SK-N-SH treated with all-trans-retinoic acid at 6 μM for 48 hours (cell line): ENCODE measurements at regions not wholly inside any gene's neighbourhood (a gene's known extent, or its start where the extent isn't known, plus 50 kb on each side); places are given as distances from the start of the nearest gene placed in this dataset.

Experiments
- ATAC-seq: fragments of 200-7000 bp; cut with Tn5 transposase; 3 replicates; pipeline ENCODE4 v1.9.1; 2020; ENCODE audit warnings: mild to moderate bottlenecking, moderate library complexity
- ARNTL ChIP-seq: fragments of 450-650 bp; formaldehyde crosslinking; IDR thresholded peaks from 2 replicates; pipeline ENCODE4 v1.5.0; 2020; ENCODE audit warnings: low read depth, mild to moderate bottlenecking, moderate library complexity, borderline replicate concordance
- BACH2 ChIP-seq: fragments of 250-450 bp; sonication (Bioruptor Pico); IDR thresholded peaks from 2 replicates; pipeline ENCODE4 v1.9.0; 2021; ENCODE audit warnings: mild to moderate bottlenecking, borderline replicate concordance
- CREB5 ChIP-seq: fragments of 250-450 bp; sonication (Bioruptor Pico); IDR thresholded peaks from 2 replicates; pipeline ENCODE4 v1.5.1; 2020; ENCODE audit warnings: low read depth, mild to moderate bottlenecking, moderate library complexity
- CSDC2 ChIP-seq: fragments of 250-450 bp; sonication (Bioruptor Pico); IDR thresholded peaks from 2 replicates; pipeline ENCODE4 v1.5.0; 2020; ENCODE audit warnings: mild to moderate bottlenecking, moderate library complexity
- ESRRG ChIP-seq: fragments of 250-450 bp; sonication (Bioruptor Pico); IDR thresholded peaks from 2 replicates; pipeline ENCODE4 v1.6.1; 2021; ENCODE audit warnings: mild to moderate bottlenecking
- ISL1 ChIP-seq: fragments of 250-450 bp; sonication (Bioruptor Pico); IDR thresholded peaks from 2 replicates; pipeline ENCODE4 v2.1.2; 2022; ENCODE audit warnings: mild to moderate bottlenecking, moderate library complexity
- OSR1 ChIP-seq: fragments of 250-450 bp; sonication (Bioruptor Pico); IDR thresholded peaks from 2 replicates; pipeline ENCODE4 v1.8.0; 2022; ENCODE audit warnings: moderate library complexity, mild to moderate bottlenecking, inconsistent platforms
- PPARA ChIP-seq: fragments of 250-450 bp; sonication (Bioruptor Pico); IDR thresholded peaks from 2 replicates; pipeline ENCODE4 v1.5.0; 2020; ENCODE audit warnings: mild to moderate bottlenecking, borderline replicate concordance
- RARB ChIP-seq: fragments of 250-450 bp; sonication (Bioruptor Pico); IDR thresholded peaks from 2 replicates; pipeline ENCODE4 v1.8.0; 2021; ENCODE audit warnings: mild to moderate bottlenecking, moderate library complexity
- SNAI2 ChIP-seq: fragments of 250-450 bp; sonication (Bioruptor Pico); IDR thresholded peaks from 2 replicates; pipeline ENCODE4 v1.5.0; 2020; ENCODE audit warnings: mild to moderate bottlenecking, moderate library complexity
- TCF4 ChIP-seq: fragments of 250-450 bp; sonication (Bioruptor Pico); IDR thresholded peaks from 2 replicates; pipeline ENCODE4 v1.8.0; 2021; ENCODE audit warnings: mild to moderate bottlenecking, moderate library complexity, borderline replicate concordance
- TOX ChIP-seq: fragments of 250-450 bp; sonication (Bioruptor Pico); IDR thresholded peaks from 2 replicates; pipeline ENCODE4 v1.8.0; 2021; ENCODE audit warnings: mild to moderate bottlenecking, moderate library complexity, borderline replicate concordance
- TSHZ2 ChIP-seq: fragments of 250-450 bp; sonication (Bioruptor Pico); IDR thresholded peaks from 2 replicates; pipeline ENCODE4 v1.5.0; 2020; ENCODE audit warnings: mild to moderate bottlenecking, moderate library complexity
- ZC3H10 ChIP-seq: fragments of 250-450 bp; sonication (Bioruptor Pico); IDR thresholded peaks from 2 replicates; pipeline ENCODE4 v1.5.1; 2021; ENCODE audit warnings: mild to moderate bottlenecking, moderate library complexity
- ZFP30 ChIP-seq: fragments of 450-650 bp; formaldehyde crosslinking; IDR thresholded peaks from 2 replicates; pipeline ENCODE4 v1.5.0; 2022; ENCODE audit warnings: mild to moderate bottlenecking, moderate library complexity
- ZNF565 ChIP-seq: fragments of 450-650 bp; formaldehyde crosslinking; conservative IDR thresholded peaks from 2 replicates; pipeline ENCODE4 v1.5.0; 2020; ENCODE audit warnings: low read depth, mild to moderate bottlenecking, moderate library complexity
- ZNF70 ChIP-seq: fragments of 450-650 bp; formaldehyde crosslinking; IDR thresholded peaks from 2 replicates; pipeline ENCODE4 v1.5.0; 2020; ENCODE audit warnings: mild to moderate bottlenecking, moderate library complexity
- ZNF8 ChIP-seq: fragments of 450-650 bp; formaldehyde crosslinking; IDR thresholded peaks from 2 replicates; pipeline ENCODE4 v1.5.0; 2020; ENCODE audit warnings: mild to moderate bottlenecking, moderate library complexity
- TF ChIP-seq, protein P1 (sequence below): fragments of 250-450 bp; sonication (Bioruptor Pico); IDR thresholded peaks from 2 replicates; pipeline ENCODE4 v1.5.1; 2021; ENCODE audit warnings: mild to moderate bottlenecking, moderate library complexity
- TF ChIP-seq, protein P2 (sequence below): fragments of 250-450 bp; sonication (Bioruptor Pico); IDR thresholded peaks from 2 replicates; pipeline ENCODE4 v1.8.0; 2021; ENCODE audit warnings: low read depth, mild to moderate bottlenecking, moderate library complexity, borderline replicate concordance
- TF ChIP-seq, protein P3 (sequence below): fragments of 250-450 bp; sonication (Bioruptor Pico); IDR thresholded peaks from 2 replicates; pipeline ENCODE4 v1.8.0; 2020; ENCODE audit warnings: mild to moderate bottlenecking, moderate library complexity, borderline replicate concordance

DNA sequence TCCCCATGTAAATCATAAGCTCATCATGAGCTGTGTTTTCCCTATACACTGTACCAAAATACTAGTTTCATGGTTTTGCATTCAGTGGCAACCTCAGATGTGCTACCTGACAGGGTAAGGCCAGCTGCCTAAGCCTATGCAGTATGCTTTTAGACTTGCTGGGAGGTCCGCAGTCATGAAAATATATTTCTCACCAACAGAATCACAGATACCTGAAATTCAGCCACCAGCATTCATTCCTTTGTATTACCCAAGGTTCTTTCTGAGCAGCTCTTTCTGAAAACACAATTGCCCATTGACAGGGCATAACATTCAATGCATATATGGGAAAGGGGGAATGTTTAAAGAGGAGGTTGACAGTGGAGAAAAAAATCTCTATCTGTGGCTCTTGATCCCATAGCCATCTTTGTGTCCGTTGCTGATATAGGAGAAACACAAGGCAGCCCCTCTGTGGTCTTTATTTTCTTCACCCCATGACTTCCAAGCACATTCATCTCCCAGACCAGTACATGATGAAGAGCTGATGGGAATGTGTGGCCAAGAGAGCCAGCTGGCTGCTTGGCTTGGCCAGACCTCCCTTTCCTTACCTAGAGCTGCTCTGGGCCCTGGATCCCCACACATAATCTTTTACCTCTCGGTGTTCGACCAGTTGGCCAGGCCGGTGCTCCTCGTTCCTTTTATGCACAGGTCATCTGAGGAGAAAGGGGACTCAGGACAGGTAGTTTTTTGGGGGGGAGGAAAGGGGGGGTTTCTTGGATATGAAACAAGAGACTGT, 162.9 kb downstream of the KCNA5 start:
- no peak for TF ChIP-seq OSR1 (CRISPR knock-in tag)
- TF ChIP-seq CSDC2 (CRISPR knock-in tag): no peak
- no peak for TF ChIP-seq ESRRG
- no peak for TF ChIP-seq ZNF70 (CRISPR knock-in tag)
- no peak for TF ChIP-seq ISL1
- no peak for TF ChIP-seq TCF4 (CRISPR knock-in tag)
- TF ChIP-seq ZFP30 (CRISPR knock-in tag): no peak
- no peak for TF ChIP-seq ZC3H10 (CRISPR knock-in tag)
- TF ChIP-seq TSHZ2 (CRISPR knock-in tag): no peak
- TF ChIP-seq RARB (CRISPR knock-in tag): no peak
- TF ChIP-seq TOX (CRISPR knock-in tag): no peak
- ATAC-seq: no peak

- ATAC-seq: no peak
- TF ChIP-seq PPARA (CRISPR knock-in tag) (no peak), SNAI2 (CRISPR knock-in tag) (no peak)
Observed at GRCh38 chr12:5210179-5210922, 166.7 kb downstream of the KCNA5 start.

- ATAC-seq: no peak
- TF ChIP-seq PPARA (CRISPR knock-in tag): no peak
- no peak for TF ChIP-seq OSR1 (CRISPR knock-in tag)
- TF ChIP-seq, protein P1, sequence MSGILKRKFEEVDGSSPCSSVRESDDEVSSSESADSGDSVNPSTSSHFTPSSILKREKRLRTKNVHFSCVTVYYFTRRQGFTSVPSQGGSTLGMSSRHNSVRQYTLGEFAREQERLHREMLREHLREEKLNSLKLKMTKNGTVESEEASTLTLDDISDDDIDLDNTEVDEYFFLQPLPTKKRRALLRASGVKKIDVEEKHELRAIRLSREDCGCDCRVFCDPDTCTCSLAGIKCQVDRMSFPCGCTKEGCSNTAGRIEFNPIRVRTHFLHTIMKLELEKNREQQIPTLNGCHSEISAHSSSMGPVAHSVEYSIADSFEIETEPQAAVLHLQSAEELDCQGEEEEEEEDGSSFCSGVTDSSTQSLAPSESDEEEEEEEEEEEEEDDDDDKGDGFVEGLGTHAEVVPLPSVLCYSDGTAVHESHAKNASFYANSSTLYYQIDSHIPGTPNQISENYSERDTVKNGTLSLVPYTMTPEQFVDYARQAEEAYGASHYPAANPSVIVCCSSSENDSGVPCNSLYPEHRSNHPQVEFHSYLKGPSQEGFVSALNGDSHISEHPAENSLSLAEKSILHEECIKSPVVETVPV (CRISPR knock-in tag): no peak
- no peak for TF ChIP-seq BACH2 (CRISPR knock-in tag)
- no peak for TF ChIP-seq ESRRG
- no peak for TF ChIP-seq ZC3H10 (CRISPR knock-in tag)
- TF ChIP-seq ZNF565 (CRISPR knock-in tag): no peak
- TF ChIP-seq ZNF8: no peak
- TF ChIP-seq, protein P2, sequence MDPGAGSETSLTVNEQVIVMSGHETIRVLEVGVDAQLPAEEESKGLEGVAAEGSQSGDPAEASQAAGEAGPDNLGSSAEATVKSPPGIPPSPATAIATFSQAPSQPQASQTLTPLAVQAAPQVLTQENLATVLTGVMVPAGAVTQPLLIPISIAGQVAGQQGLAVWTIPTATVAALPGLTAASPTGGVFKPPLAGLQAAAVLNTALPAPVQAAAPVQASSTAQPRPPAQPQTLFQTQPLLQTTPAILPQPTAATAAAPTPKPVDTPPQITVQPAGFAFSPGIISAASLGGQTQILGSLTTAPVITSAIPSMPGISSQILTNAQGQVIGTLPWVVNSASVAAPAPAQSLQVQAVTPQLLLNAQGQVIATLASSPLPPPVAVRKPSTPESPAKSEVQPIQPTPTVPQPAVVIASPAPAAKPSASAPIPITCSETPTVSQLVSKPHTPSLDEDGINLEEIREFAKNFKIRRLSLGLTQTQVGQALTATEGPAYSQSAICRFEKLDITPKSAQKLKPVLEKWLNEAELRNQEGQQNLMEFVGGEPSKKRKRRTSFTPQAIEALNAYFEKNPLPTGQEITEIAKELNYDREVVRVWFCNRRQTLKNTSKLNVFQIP (CRISPR knock-in tag): no peak
- no peak for TF ChIP-seq TSHZ2 (CRISPR knock-in tag)
- TF ChIP-seq TOX (CRISPR knock-in tag): no peak
- no peak for TF ChIP-seq CSDC2 (CRISPR knock-in tag)
- no peak for TF ChIP-seq CREB5 (CRISPR knock-in tag)
- no peak for TF ChIP-seq ARNTL (CRISPR knock-in tag)
- TF ChIP-seq ZFP30 (CRISPR knock-in tag): no peak
- no peak for TF ChIP-seq TCF4 (CRISPR knock-in tag)
- TF ChIP-seq, protein P3, sequence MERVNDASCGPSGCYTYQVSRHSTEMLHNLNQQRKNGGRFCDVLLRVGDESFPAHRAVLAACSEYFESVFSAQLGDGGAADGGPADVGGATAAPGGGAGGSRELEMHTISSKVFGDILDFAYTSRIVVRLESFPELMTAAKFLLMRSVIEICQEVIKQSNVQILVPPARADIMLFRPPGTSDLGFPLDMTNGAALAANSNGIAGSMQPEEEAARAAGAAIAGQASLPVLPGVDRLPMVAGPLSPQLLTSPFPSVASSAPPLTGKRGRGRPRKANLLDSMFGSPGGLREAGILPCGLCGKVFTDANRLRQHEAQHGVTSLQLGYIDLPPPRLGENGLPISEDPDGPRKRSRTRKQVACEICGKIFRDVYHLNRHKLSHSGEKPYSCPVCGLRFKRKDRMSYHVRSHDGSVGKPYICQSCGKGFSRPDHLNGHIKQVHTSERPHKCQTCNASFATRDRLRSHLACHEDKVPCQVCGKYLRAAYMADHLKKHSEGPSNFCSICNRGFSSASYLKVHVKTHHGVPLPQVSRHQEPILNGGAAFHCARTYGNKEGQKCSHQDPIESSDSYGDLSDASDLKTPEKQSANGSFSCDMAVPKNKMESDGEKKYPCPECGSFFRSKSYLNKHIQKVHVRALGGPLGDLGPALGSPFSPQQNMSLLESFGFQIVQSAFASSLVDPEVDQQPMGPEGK (CRISPR knock-in tag): no peak
- TF ChIP-seq RARB (CRISPR knock-in tag): no peak
Observed at GRCh38 chr12:5210923-5211290, 167.2 kb downstream of the KCNA5 start.
